Nucleus accumbens (tissue), 56 donors: ENCODE measurements at regions not wholly inside any gene's neighbourhood (a gene's known extent, or its start where the extent isn't known, plus 50 kb on each side); places are given as distances from the start of the nearest gene placed in this dataset.
"Not testable (repeated sequence)": the region's sequence is repeated elsewhere in the genome, so short reads cannot be mapped to it uniquely, and the experiment has no call there.

ENCODE experiments used
- DNase-seq, 56 donors: peaks; one replicate each; lab custom pipeline; 2025; lab: John Stamatoyannopoulos, UW

- DNase-seq, result no peak
Observed at GRCh38 chr6:139912735-139913400, 538.4 kb upstream of the CITED2 start.

GRCh38 chr6:139909992-139910391, 535.5 kb upstream of the CITED2 start:
- DNase-seq, result no peak

- no peak for DNase-seq
Observed at GRCh38 chr6:139905404-139906052, 531.1 kb upstream of the CITED2 start.

- no peak for DNase-seq
Observed at GRCh38 chr6:139904568-139904967, 530.1 kb upstream of the CITED2 start.

GRCh38 chr6:139904158-139904533, 529.7 kb upstream of the CITED2 start:
- no peak for DNase-seq

- DNase-seq, result no peak
Observed at GRCh38 chr6:139903411-139904157, 529.1 kb upstream of the CITED2 start.

- no peak for DNase-seq
Observed at GRCh38 chr6:139895205-139895793, 520.9 kb upstream of the CITED2 start.

GRCh38 chr6:139894271-139894670, 519.8 kb upstream of the CITED2 start:
- no peak for DNase-seq

- DNase-seq, result no peak
Observed at GRCh38 chr6:139891471-139891870, 517.0 kb upstream of the CITED2 start.

GRCh38 chr6:139888681-139889122, 514.3 kb upstream of the CITED2 start:
- DNase-seq, result no peak

- DNase-seq, result no peak
Observed at GRCh38 chr6:139887275-139887674, 512.8 kb upstream of the CITED2 start.

- no peak for DNase-seq
Observed at GRCh38 chr6:139886396-139886795, 511.9 kb upstream of the CITED2 start.

- DNase-seq, result no peak
Observed at GRCh38 chr6:139885909-139886308, 511.5 kb upstream of the CITED2 start.

- DNase-seq, result no peak
Observed at GRCh38 chr6:139883776-139884175, 509.3 kb upstream of the CITED2 start.

GRCh38 chr6:139882977-139883728, 508.7 kb upstream of the CITED2 start:
- no peak for DNase-seq

- no peak for DNase-seq
Observed at GRCh38 chr6:139882234-139882633, 507.8 kb upstream of the CITED2 start.

- DNase-seq, result peak in 11 of 56 donors; percentile 1 to 61 (median 8)
Observed at GRCh38 chr6:139881728-139882211, 507.3 kb upstream of the CITED2 start.

GRCh38 chr6:139881236-139881635, 506.8 kb upstream of the CITED2 start:
- peak in 4 of 56 donors; percentile 3 to 7 (median 4) for DNase-seq

- DNase-seq, result no peak
Observed at GRCh38 chr6:139879823-139880356, 505.4 kb upstream of the CITED2 start.

- not testable (repeated sequence) for DNase-seq
Observed at GRCh38 chr6:139879241-139879640, 504.8 kb upstream of the CITED2 start.
